DMS114 treated with DMSO at 0.1 percent for 48 hours (cell line): ENCODE measurements at regions not wholly inside any gene's neighbourhood (a gene's known extent, or its start where the extent isn't known, plus 50 kb on each side); places are given as distances from the start of the nearest gene placed in this dataset.

Experiments
- DNase-seq: peaks from one replicate; lab custom pipeline; 2025; ENCODE audit not compliant: unreplicated experiment; lab: John Stamatoyannopoulos, UW

DNA sequence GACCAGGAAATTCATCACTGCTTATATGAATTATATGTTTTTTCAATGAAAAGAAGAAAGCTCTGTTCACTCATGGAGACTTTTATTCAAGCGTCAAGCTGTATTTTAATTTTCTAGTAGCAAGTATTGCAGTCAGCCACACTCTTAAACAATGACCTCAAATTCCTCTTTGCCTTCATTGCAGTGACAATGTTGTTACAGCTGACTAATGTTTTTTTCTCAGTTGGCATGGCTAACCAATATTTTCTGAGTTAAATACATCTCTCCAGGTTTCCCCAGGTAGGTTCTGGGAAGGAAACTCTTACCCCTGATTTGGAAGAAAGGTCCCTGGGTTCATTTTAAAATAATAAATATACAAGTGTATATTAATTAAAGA is 241.5 kb downstream of the WDR11 start:
- DNase-seq = no peak

DNA sequence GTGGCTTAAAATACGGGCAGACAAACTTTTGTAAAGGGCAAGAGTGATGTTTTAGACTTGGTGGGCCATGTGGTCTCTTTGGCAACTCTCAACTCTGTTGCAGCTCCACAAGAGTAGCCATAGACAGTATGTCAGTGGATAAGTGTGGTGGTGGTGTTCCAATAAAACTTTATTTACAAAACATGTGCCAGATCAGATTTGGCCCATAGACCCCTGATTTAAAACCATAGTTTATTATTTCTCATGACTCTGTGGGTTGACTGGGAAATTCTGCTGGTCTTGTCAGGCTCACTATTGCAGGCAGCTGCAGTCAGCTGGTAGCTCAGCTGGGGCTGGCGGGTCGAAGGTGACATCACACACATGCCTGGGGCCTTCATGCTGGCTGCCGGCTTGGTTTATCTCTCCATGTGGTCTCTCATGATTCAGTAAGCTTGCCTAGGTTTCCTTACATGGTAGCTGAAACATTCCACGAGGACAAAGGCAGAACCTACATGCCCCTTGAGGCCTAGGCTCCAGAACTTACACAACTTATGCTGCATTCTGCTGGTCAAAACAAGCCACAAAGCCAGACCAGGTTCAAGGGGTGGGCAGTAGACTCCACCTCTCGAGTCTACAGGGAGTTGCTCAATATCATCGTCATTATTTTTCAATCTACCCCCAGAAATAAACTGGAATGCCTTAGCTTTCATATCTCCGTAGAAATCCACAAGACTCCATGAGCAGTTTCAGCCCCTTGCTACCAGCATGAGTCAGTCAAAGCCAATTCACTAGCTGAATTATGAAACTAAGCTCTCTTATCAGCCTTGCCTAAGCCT is 245.7 kb downstream of the WDR11 start:
- DNase-seq = no peak

DNA sequence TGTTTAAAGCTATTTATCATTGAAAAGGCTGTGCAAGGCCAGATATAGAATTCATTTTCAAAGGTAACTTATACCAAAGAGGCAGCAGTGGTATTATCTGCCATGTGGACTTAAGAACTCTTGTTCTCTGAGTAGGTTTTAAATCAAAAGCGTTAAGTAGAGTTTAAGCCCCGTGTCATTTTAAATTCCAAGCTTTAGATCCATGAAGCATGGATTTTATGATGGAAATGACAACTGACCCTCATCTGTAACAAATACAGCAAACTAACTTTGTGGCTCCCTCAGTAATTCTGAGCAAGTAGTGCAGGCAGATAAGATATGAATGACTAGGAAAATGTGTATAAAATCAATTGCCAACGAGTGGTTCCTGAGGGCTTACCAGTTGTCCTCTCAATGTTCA is 247.0 kb downstream of the WDR11 start:
- DNase-seq = no peak

DNA sequence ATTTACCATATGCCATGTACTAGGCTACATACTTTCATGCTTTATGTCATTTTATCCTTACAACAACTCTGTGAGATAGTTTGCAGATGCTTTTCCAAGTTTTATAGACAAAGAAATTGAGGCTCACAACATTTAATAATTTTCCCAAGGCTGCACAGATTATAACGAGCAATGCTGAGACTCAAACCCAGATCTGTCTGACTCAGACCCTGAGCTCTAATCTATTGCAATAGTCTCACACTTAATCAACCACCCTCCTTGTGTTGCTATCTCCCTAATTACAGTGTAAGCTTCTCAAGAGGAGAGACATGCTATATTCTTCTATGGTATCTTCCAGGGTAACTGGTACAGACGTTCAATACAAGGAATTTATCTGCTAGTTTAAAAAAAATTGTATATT is 247.6 kb downstream of the WDR11 start:
- no peak for DNase-seq

DNA sequence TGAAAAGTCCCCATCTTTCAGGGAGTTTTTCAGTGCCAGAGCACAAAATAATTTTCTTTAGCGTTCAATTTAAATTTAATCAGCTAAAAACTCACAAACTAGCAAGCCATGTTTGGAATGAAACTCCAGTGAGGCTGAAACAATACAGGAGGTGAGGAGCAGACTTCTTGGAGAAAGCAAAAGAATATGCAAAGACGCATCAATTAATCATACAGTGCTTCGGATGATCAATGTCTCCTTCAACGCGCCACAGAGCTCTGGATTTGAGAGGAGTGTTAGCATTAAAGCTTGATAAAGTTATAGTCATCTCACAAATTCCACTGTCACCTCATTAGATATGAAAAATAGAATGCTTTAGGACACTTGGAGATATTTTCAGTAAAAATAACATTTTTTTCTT is 248.0 kb downstream of the WDR11 start:
- DNase-seq = no peak

DNA sequence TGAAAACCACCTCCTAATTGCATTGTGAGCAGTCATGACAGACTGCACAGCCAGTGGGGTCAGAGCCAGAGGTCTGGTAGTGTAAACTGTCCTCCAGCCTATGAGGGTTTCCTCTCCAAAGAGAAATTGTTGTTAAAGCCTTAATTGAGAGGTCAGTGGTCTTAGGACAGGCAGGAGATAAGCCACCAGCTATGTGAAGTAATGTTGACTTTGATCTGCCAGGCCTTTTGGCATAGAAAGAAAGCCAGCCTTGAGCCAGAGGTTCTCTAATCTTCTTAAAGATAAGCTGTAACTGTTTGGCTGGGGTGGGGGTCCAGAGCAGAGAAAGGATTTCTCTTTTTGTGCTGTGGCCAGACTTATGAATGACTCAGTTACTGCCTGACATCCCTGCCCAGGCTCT is 248.4 kb downstream of the WDR11 start:
- DNase-seq = no peak

DNA sequence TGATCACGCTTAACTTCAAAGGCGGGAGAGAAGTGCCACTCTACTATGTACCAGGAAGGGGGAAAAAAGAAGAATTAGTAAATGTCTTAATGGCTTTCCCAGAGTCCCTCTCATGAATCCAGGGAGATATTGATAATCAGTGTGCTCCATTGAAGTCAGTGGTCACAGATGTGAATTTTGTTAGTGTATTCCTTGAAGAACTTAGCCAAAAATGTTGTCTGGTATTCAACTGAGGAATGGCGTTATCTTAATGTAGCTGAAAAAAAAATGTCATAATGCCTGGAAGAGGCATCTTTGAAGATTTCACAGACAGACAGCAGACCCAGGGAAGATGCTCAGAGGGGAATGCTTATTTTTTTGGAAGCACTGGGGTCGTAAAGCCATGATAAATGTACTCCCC is 250.4 kb downstream of the WDR11 start:
- DNase-seq = no peak

DNA sequence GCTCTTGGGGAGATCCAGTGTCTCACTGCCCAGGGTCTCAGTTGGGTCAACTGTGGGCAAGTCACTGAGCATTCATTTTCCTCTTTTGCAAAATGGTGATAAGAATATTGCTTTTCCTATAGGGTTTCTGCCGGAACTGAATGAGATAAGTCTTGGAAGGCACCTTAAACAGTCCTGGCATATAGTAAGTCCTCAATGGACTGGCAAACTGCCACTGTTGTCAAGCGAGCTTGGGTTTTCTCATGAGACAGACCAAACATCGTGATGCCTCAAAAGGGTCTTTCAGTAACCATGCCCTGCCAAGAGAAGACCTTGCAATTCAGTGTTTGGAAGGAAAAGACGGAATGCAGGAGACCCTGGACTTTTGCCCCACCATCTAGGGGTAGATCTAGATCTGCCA is 251.5 kb downstream of the WDR11 start:
- no peak for DNase-seq

DNA sequence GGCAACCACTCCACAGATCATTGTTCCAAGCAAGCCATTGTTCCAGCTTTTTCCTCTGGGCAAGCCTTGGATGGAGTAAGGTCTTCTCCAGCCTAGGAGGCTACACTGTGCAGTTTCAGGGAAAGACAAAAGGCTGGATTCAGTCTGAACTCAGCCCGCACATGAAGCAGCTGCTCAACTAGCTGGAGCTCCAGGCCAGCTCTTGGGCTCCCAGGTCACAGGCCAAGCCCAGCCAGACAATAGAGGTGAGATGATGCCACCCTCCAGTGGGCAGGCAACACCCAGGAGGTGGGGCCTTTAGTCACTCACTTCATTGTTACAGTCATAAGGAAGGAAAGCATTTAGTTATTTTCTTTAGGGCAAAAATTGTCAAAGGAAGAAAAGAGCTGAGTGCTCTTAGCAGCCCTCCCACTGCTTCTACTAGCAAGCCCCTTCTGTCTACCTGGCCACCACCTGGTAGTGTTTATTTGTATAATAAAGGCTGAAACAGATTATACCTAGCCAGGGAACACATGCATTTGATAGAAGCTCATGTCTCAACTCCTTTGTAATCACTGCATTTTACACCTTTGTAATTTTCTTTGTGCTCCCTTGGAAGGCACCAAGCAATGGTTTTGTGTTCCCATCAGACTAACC is 253.4 kb downstream of the WDR11 start:
- DNase-seq = no peak

DNA sequence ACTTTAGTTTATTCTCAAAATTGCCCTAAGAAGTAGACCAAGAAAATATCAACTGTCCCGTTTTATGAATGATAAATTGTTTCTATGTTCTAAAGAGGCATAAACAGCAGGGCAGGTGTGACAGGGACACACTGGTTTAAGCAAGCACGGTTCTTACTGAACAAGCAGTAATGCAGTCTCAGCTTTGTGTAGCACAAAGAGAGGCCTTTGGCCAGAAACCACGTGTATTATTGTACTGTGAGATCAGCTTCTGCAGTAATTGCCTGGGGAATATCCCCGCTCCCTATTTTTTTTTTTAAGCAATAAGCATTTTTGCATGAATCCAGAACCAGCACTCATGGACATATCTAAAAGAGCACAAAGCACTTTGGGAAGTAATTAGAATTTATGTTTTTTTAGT is 255.4 kb downstream of the WDR11 start:
- no peak for DNase-seq

DNA sequence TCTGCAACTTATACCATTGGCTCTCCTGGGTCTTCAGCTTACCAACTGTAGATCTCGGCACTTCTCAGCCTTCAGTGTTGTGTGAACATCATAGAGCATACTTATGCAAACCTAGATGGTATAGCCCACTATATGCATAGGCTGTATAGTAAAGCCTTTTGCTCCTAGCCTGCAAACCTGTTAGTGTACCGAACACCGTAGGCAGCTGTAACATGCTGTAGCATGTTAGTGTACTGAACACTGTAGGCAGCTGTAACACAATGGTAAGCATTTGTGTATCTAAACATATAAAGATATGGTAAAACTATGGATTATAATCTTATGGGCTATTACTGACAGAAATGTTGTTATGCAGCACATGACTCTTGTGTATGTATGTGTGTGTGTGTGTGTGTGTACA is 256.9 kb downstream of the WDR11 start:
- DNase-seq = no peak

DNA sequence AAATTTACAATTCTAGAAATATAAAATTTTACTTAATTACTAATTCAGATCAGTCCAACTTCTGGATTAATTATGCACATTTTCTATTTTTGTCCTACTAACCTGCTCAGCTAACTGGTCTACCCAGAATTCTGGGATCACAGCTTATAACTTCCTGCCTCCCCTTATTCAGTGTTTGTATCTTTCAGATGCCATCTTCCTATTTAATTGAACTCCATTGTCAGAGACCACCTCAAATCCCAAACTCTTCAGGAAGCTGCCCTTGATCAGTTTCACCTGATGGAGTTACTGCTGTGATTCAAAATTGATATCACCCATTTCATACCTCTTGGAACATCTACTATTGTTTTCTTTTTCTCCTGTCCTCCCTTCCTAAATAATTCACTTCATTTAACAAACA is 259.2 kb downstream of the WDR11 start:
- DNase-seq = no peak

DNA sequence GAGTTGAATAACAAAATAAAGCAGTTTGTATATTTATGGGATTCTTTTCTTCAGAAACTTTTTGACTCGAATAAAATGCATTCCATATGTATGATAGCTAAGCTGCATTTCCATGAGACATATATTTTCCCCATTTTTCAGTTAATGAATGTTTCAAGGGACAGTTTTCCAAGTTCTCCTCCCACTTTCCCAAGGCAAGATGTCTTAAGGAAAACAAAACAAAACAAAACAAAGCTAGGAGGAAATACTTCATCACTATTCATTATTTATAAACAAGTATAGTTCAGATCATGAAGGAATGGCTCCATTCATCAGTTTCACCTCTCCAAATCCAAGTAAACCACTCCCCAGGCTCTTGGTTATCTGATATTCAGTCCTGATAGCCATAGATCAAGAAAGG is 261.0 kb downstream of the WDR11 start:
- no peak for DNase-seq

DNA sequence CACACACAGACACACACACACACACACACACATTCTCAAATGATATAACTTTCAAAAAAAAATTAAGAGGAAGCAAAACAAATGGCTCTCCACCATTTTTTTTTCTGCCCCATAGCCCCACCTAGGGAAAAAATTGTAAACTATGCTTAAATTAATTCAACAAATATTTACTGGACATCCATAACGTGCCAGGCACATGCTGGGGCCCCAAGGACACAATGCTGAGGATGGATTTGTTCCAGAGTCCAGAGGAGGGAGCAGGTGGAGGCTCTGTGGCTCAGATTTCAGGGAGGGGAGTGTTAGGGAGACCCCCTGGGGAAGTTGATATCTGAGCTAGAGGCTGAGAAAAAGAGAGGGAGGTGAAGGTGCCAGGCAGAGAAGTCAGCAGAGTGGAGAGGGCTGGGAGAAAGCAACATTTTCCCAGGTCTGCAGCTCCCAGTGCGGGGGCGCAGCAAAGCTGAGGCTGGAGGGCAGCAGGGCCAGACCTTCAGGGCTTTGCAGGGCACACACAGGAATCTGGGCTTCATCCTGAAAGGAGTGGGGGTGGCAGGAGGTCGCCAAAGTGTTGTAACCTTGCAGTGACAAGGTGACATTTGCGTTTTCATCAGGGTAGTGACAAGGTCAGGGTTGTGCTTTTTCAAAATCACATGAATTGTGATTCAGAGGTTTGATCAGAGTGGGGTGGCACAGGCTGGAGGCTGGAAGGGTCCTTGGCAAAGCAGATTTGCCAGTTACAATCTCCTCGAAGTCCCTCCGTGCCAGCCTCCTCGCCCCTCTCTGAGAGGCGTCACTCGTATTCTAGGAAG is 261.6 kb downstream of the WDR11 start:
- no peak for DNase-seq

DNA sequence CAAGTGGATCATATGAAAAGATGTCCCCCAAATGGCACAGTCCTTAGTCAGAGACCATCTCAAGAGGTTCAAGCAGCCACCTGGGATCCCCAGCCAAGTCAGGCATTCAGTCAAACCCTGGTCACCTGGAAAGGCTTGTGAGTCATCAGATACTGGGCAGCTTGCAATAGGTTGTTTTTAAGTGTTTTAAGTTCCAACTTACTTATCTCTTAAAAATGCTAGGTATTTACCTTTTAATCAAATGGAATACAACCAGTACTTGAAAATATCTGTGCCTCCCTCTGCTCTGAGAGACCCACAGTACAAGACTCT is 262.2 kb downstream of the WDR11 start:
- DNase-seq = no peak

DNA sequence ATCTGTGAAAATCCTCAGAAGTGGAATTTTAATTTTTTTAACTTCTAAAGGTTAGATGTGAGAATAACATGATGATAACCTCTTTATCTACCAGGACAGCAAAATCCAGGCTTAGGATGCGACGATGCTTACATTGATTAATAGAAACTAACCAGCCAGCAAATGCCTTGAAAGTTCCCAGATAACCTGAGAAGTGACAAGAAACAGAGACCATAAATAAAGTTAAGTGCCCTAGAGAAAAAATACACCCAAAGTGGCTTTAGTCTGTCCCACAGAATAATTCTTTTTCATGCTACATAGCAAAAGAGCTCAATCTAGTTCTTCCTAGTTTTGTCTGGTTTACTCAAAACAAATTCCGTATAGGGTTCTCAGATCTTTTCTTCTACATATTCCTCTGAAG is 262.7 kb downstream of the WDR11 start:
- DNase-seq = no peak

DNA sequence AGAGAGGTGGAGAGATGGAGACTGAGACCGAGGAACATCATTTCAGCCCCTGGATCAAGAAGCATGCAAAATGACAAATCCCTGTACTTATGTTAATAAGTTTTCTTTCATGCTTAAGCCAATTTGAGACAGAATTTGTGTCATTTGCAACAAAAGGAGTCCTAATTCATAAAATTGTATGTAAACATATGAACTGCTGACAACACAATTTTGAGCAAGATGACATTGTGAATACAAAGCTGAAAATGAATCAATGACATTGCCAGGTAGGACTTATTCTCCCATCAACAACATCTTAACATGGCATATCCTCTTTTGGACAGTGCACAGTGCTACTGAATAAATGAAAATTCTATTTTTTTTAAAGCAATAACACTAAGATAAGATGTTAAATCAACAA is 264.0 kb downstream of the WDR11 start:
- no peak for DNase-seq

DNA sequence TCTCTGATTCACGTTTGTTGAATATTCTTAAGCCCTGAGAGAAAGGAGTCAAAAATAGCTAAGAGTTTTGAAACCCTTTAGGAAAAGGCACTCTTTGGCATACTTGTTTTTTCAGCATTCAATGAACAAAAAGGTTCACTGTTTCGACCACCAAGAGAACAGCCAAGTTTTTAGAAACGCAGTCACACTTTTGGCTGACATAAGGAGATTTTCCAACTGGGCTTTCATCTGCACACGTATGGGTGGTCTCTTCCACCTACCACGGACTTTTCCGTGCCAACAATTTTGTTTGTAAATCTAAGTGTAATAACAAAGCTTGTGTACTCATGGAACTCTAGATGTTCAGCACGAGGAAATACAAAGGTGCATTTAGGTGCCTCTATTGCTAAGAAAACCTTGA is 270.3 kb downstream of the WDR11 start:
- DNase-seq = no peak

DNA sequence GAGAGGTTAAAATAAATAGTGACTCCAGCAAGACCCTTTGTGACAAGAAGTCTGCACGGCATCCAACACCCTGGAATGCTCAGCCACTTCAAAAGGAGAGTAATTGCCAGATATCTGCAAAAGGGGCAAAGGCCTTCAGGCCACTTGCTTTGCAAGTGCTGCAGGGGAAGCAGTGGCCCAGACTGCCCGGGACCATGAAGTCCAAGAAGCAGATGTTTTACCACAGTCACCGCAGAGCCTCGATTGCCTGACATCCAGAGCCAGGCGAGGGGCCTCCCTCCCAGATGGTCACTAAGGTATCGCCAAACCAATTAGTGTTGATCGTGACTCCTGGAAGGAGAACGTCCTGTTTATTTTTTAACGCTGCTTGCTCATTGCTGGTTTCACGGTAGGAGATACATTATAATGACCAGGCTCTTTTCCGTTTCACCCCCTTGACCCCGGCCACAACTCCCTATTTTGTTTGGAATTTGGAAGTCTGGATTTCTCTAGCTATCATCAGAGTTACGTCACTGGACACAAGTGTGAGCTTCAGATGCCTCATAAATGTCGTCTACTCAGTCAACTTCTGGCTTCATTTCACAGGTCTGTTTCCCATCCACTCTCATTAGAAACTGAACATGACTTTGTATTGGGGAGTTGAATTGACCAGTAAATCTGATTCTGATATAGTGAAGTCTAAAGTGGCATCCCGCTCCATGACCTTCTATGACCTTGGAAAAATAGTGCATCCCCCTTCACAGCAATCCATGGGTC is 276.2 kb downstream of the WDR11 start:
- no peak for DNase-seq

DNA sequence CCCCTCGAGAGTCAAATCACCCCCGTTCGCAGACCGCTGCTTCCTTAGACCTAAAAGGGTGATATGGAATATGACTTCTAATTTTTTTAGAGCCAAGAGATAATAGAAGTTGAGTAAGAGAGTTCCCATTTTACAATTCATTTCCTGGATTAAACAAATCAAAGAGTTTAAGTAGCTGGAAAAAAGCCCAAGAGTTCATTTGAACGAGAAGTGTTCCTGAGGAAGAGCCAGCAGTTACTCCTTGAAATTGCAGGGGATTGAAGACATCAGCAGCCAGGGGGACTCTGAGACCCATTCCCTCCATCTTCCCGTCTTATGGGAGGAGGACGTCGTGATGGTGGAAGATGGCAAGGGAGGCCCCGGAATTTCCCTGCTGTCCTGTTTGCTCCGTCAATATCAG is 277.0 kb downstream of the WDR11 start:
- no peak for DNase-seq

DNA sequence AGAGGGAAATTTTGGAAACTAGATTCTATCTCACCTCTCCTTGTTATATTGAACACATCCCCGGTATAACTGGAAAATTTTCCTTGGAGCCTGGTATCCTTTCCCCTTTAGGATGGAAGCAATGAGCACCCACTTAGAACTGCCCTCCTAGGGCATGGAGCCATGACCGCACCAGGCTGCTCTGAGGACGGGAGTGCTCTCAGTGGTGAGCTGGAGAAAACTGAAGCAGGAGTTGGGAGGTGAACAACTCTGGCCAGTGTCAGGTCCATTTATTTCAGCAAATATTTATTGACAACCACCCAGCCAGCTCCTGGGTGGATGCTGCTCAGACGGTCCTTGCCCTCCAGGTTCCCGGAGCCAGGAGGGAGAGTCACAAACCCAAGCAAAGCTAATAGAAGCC is 278.1 kb downstream of the WDR11 start:
- no peak for DNase-seq

DNA sequence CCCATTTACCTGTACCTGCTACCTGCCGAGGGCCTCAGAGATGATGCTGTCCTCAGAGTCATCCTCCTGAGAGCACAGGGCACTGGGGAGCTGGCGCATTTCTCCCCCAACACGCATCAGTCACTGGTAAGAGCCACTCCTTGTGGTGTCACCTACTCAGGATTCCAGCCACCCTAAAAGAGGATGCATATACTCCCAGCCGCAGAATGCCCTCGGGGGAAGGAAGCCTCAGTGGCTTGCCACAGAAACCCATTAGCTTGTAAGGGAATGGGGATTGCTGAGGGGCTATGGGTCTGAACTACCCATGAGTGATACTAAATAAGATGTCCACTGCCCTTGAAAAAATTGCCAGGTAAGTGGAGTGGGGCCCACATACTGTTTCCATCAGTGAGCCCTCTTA is 279.2 kb downstream of the WDR11 start:
- no peak for DNase-seq
